Trophoblast cell (in vitro differentiated cells and primary cell): ENCODE measurements at regions not wholly inside any gene's neighbourhood (a gene's known extent, or its start where the extent isn't known, plus 50 kb on each side); places are given as distances from the start of the nearest gene placed in this dataset.

Experiments
- DNase-seq, 2 donors: peaks; one replicate each; pipeline ENCODE4 v3.0.0-alpha.2; 2016
- H2AFZ ChIP-seq: 2 replicates; pipeline ENCODE4 v1.6.1; 2013; ENCODE audit warnings: low read length, moderate library complexity, mild to moderate bottlenecking; ENCODE audit not compliant: insufficient read depth, poor library complexity
- H2AK5ac ChIP-seq: 2 replicates; pipeline ENCODE4 v1.6.1; 2013; ENCODE audit warnings: mild to moderate bottlenecking, low read length
- H2BK120ac ChIP-seq: 2 replicates; pipeline ENCODE4 v1.6.1; 2013; ENCODE audit warnings: low read length, mild to moderate bottlenecking, moderate library complexity; ENCODE audit not compliant: insufficient read depth, poor library complexity
- H2BK12ac ChIP-seq: 2 replicates; pipeline ENCODE4 v1.6.1; 2013; ENCODE audit warnings: mild to moderate bottlenecking, low read length, moderate library complexity
- H2BK5ac ChIP-seq: 2 replicates; pipeline ENCODE4 v1.6.1; 2013; ENCODE audit warnings: low read length, low read depth, moderate library complexity, mild to moderate bottlenecking; ENCODE audit not compliant: poor library complexity
- H3K14ac ChIP-seq: 2 replicates; pipeline ENCODE4 v1.6.1; 2013; ENCODE audit warnings: mild to moderate bottlenecking, low read length
- H3K18ac ChIP-seq: 2 replicates; pipeline ENCODE4 v1.6.1; 2013; ENCODE audit warnings: mild to moderate bottlenecking, low read length
- H3K23ac ChIP-seq: 2 replicates; pipeline ENCODE4 v1.6.1; 2013; ENCODE audit warnings: low read length
- H3K27ac ChIP-seq: 2 replicates; pipeline ENCODE4 v1.5.1; 2013; ENCODE audit warnings: low read depth, mild to moderate bottlenecking, inconsistent platforms, low read length, moderate library complexity
- H3K27me3 ChIP-seq: 2 replicates; pipeline ENCODE4 v1.6.1; 2013; ENCODE audit warnings: inconsistent platforms, mild to moderate bottlenecking, low read length, moderate library complexity; ENCODE audit not compliant: insufficient read depth
- H3K36me3 ChIP-seq, 2 experiments: 1 replicate in 1 of 2; 2 replicates in 1 of 2; pipeline ENCODE4 v1.6.1; 2013; ENCODE audit warnings: low read length in 2 of 2, mild to moderate bottlenecking in 2 of 2, moderate library complexity in 1 of 2; ENCODE audit not compliant: insufficient read depth in 2 of 2, control insufficient read depth in 1 of 2
- H3K4ac ChIP-seq: 2 replicates; pipeline ENCODE4 v1.6.1; 2013; ENCODE audit warnings: low read depth, mild to moderate bottlenecking, low read length, moderate library complexity
- H3K4me1 ChIP-seq, 2 experiments: 1 replicate in 1 of 2; 2 replicates in 1 of 2; pipeline ENCODE4 v1.6.1; 2013; ENCODE audit warnings: low read length in 2 of 2, mild to moderate bottlenecking in 2 of 2, moderate library complexity in 1 of 2; ENCODE audit not compliant: insufficient read depth in 2 of 2, control insufficient read depth in 1 of 2
- H3K4me2 ChIP-seq: 2 replicates; pipeline ENCODE4 v1.6.1; 2013; ENCODE audit warnings: inconsistent platforms, mild to moderate bottlenecking, low read length, moderate library complexity
- H3K4me3 ChIP-seq: 2 replicates; pipeline ENCODE4 v1.5.1; 2013; ENCODE audit warnings: mild to moderate bottlenecking, low read depth, low read length, inconsistent platforms
- H3K79me1 ChIP-seq: one replicate; pipeline ENCODE4 v1.6.1; 2013; ENCODE audit warnings: low read length
- H3K79me2 ChIP-seq: 2 replicates; pipeline ENCODE4 v1.6.1; 2013; ENCODE audit warnings: low read length, mild to moderate bottlenecking; ENCODE audit not compliant: control insufficient read depth, insufficient read depth, poor library complexity
- H3K9ac ChIP-seq: 2 replicates; pipeline ENCODE4 v1.6.1; 2013; ENCODE audit warnings: mild to moderate bottlenecking, low read length
- H3K9me3 ChIP-seq: 2 replicates; pipeline ENCODE4 v1.6.1; 2013; ENCODE audit warnings: low read depth, mild to moderate bottlenecking, control low read depth, inconsistent platforms, low read length; ENCODE audit not compliant: insufficient read depth
- H4K12ac ChIP-seq: 2 replicates; pipeline ENCODE4 v1.6.1; 2013; ENCODE audit warnings: low read depth, mild to moderate bottlenecking, low read length, moderate library complexity
- H4K8ac ChIP-seq: 2 replicates; pipeline ENCODE4 v1.6.1; 2013; ENCODE audit warnings: low read depth, mild to moderate bottlenecking, low read length, moderate library complexity
- H4K91ac ChIP-seq: one replicate; pipeline ENCODE4 v1.6.1; 2013; ENCODE audit warnings: low read depth, mild to moderate bottlenecking, low read length, moderate library complexity
- WGBS: extraction: QIAGEN DNeasy Blood & Tissue Kit; methylation state at CpG from one replicate; pipeline ENCODE4 v1.1.7; 2013; ENCODE audit warnings: missing lambda C conversion rate; ENCODE audit not compliant: insufficient read length, insufficient coverage; ENCODE audit errors: extremely low coverage; 5-methylcytosine and 5-hydroxymethylcytosine counted together

GRCh38 chr1:71184410-71184809 lies 103.6 kb upstream of the ZRANB2 start:
- Histone ChIP-seq H3K79me1 (no peaks in the 10 kb centered on the region), H3K27me3 (no peaks in the 10 kb centered on the region), H3K14ac (no peak overlapping the region), H2BK12ac (no peak overlapping the region), H3K4me3 (no peak overlapping the region), H3K9me3 (no peaks in the 10 kb centered on the region), H3K27ac (no peak overlapping the region), H4K91ac (no peak overlapping the region), H2AFZ (no peak overlapping the region), H3K4me2 (no peak overlapping the region), H3K36me3 (no peaks in the 10 kb centered on the region), H3K4ac (no peak overlapping the region), H3K18ac (no peak overlapping the region), H3K9ac (no peak overlapping the region), H3K23ac (no peak overlapping the region), H4K12ac (no peak overlapping the region), H2BK5ac (no peak overlapping the region), H2BK120ac (no peak overlapping the region), H4K8ac (no peak overlapping the region), H3K79me2 (no peaks in the 10 kb centered on the region), H3K4me1 (no peaks in the 10 kb centered on the region), H2AK5ac (no peak overlapping the region)
- WGBS = no CpG with 5 or more reads among the region's 6 CpGs
- DNase-seq = no peak

DNA sequence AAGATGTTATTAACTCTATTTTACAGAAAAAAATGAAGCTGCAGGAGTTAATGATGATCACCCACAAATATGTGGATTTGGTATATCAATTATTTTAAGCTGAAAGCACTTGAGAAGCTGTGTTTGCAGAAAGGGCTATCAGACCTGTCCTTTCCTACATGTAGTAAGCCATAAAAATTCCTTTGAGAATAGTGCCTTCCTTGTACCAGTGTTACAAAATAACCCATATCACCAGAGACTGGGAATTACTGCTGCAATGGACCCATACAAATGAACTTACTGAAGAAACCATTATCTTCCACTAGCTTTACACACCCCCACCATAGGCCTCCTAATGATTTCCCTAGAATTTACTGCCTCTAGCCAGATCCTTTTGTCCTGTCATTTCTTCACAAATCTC lies 99.2 kb upstream of the ZRANB2 start:
- DNase-seq = no peak
- Histone ChIP-seq H3K18ac (no peak overlapping the region), H2AK5ac (no peak overlapping the region), H3K27ac (no peak overlapping the region), H3K14ac (no peak overlapping the region), H3K4me3 (no peak overlapping the region), H3K79me2 (no peaks in the 10 kb centered on the region), H3K4ac (no peak overlapping the region), H2AFZ (no peak overlapping the region), H3K9ac (no peak overlapping the region), H2BK120ac (no peak overlapping the region), H3K4me1 (no peaks in the 10 kb centered on the region), H2BK12ac (no peak overlapping the region), H3K27me3 (no peaks in the 10 kb centered on the region), H3K36me3 (no peaks in the 10 kb centered on the region), H3K79me1 (no peaks in the 10 kb centered on the region), H4K91ac (no peak overlapping the region), H3K9me3 (no peaks in the 10 kb centered on the region), H3K23ac (no peak overlapping the region), H4K8ac (no peak overlapping the region), H2BK5ac (no peak overlapping the region), H3K4me2 (no peak overlapping the region), H4K12ac (no peak overlapping the region)

DNA sequence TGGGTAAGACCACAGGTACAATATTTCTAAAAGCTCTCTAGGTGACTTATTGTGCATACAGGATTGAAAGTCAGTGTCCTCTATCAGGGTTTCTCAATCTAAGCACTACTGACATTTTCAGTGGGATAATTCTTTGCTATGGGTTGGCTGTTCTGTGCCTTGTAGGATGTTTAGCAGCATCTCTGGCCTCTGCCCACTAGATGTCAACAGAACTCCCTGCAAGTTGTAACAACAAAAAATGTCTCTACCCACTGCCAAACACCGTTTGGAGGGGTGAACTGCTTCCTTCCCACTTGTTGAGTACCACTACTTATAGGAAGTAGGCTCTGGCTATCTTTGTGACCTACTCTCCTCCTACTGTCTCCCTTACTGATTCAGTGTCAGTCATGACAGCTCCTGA lies 90.1 kb upstream of the ZRANB2 start:
- H3K4me2 ChIP-seq = no peak overlapping the region
- no peak overlapping the region for H3K18ac ChIP-seq
- no peaks in the 10 kb centered on the region for H3K79me1 ChIP-seq
- no peak overlapping the region for H2AK5ac ChIP-seq
- no peak overlapping the region for H4K12ac ChIP-seq
- no peak overlapping the region for H2BK120ac ChIP-seq
- no CpG with 5 or more reads among the region's 1 CpG for WGBS
- H2AFZ ChIP-seq = no peak overlapping the region
- H4K91ac ChIP-seq = no peak overlapping the region
- no peak overlapping the region for H3K9ac ChIP-seq
- H3K27me3 ChIP-seq = no peaks in the 10 kb centered on the region
- no peaks in the 10 kb centered on the region for H3K4me1 ChIP-seq
- H3K27ac ChIP-seq = no peak overlapping the region
- H4K8ac ChIP-seq = no peak overlapping the region
- no peak overlapping the region for H3K4me3 ChIP-seq
- no peak overlapping the region for H3K4ac ChIP-seq
- H3K36me3 ChIP-seq = no peaks in the 10 kb centered on the region
- no peaks in the 10 kb centered on the region for H3K79me2 ChIP-seq
- H3K9me3 ChIP-seq = peaks cover 4% of the 10 kb centered on the region
- no peak for DNase-seq
- H3K23ac ChIP-seq = no peak overlapping the region
- no peak overlapping the region for H2BK5ac ChIP-seq
- no peak overlapping the region for H2BK12ac ChIP-seq
- H3K14ac ChIP-seq = no peak overlapping the region

DNA sequence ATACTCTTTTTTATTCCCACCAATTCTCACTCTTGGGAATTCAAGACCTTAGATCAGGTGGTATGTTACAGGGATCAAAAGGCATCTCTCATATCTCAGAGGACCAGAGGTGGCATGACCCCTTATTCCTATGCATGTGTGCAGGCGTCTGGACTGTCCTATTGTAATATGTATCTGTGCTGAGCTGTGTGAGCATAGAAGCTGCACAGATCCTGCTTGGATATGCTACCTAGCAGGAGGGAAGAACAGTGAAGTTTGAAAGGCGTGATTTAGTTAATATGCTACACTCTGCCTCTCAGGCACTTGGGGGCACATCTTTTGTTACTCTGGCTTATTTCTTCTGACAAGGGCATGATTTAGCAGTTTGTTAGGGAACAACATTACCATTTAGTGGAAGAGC lies 86.7 kb upstream of the ZRANB2 start:
- Histone ChIP-seq H3K9me3 (no peaks in the 10 kb centered on the region), H2BK120ac (no peak overlapping the region), H3K4me2 (no peak overlapping the region), H2AFZ (no peak overlapping the region), H4K8ac (no peak overlapping the region), H3K4ac (no peak overlapping the region), H3K14ac (no peak overlapping the region), H3K9ac (no peak overlapping the region), H4K12ac (no peak overlapping the region), H3K23ac (no peak overlapping the region), H3K36me3 (no peaks in the 10 kb centered on the region), H3K4me1 (no peaks in the 10 kb centered on the region), H3K27me3 (no peaks in the 10 kb centered on the region), H4K91ac (no peak overlapping the region), H2BK5ac (no peak overlapping the region), H3K18ac (no peak overlapping the region), H3K79me2 (no peaks in the 10 kb centered on the region), H2AK5ac (no peak overlapping the region), H3K4me3 (no peak overlapping the region), H3K79me1 (no peaks in the 10 kb centered on the region), H3K27ac (no peak overlapping the region), H2BK12ac (no peak overlapping the region)
- no CpG with 5 or more reads among the region's 2 CpGs for WGBS
- DNase-seq = no peak
